ENCODE measurements at regions not wholly inside any gene's neighbourhood (a gene's known extent, or its start where the extent isn't known, plus 50 kb on each side); places are given as distances from the start of the nearest gene placed in this dataset.
"Not testable (repeated sequence)": the region's sequence is repeated elsewhere in the genome, so short reads cannot be mapped to it uniquely, and the experiment has no call there.

DNA sequence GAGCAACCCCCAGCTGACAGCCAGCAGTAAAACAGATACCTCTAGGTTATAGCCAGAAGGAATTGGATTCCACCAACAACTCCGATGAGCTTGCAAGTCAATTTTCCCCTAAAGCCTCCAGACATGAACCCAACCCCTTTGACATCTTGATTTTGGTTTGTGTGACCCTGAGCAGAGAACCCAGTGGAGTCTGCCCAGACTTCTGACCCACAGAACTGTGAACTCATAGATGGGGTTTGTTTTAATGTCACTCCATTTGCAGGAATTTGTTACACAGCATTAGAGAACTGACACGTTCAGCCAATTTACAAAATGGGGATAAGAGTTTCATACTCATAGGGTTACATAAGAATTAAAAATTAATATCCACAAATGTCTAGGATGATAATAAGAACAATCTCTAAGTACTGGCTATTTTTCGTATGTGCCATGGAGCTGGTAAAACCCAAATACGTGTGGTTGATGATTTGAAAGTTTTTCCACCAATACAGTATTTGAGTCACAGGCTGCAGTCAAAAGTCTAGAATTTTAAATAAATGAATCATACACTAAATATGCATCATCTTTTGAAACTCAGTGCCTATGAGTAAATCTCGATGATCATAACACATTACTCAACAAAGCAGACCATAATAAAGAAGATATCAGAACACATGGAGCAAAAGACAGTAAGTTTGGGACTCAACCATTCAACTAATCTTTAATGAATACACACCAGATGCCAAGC, 380.0 kb downstream of the ANAPC1 start:
- not testable (repeated sequence) for DNase-seq (ENCODE audit: low spot score)

DNA sequence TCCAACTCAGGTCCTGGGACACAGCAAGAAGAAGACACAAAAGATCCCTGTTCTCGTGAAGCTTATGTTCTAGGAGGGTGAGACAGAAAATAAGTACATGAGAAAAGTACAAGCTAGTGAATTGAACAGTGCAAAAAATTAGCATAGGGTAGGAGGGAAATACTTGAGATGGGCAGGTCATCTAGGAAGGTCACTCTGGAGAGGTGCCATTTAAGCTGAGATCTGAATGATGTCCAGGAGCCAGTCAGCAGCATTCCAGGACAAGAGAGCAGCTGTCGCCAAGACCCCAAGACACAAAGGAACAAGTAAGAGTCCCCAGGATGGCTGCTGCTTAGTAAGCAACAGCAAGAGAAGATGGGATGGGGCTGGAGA, 379.4 kb downstream of the ANAPC1 start:
- DNase-seq (ENCODE audit: low spot score), result not testable (repeated sequence)

DNA sequence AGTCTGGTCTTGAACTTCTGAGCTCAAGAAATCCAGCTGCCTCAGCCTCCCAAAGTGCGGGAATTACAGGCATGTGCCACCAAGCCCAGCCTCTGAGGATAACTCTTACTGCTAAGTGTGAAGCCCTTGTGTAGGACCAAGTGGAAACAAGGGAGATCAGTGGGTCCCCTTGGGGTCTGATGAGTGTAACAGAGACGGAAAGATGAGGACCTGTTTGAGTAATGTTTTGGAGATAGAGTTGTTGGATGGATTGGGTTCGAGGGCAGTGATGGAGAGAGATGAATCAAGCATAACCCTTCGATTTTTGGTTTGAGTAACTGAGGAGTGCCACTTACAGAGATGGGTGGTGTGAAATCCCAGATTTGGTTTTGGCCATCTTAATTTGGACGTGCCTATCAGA, 378.7 kb downstream of the ANAPC1 start:
- DNase-seq (ENCODE audit: low spot score), result not testable (repeated sequence)

DNA sequence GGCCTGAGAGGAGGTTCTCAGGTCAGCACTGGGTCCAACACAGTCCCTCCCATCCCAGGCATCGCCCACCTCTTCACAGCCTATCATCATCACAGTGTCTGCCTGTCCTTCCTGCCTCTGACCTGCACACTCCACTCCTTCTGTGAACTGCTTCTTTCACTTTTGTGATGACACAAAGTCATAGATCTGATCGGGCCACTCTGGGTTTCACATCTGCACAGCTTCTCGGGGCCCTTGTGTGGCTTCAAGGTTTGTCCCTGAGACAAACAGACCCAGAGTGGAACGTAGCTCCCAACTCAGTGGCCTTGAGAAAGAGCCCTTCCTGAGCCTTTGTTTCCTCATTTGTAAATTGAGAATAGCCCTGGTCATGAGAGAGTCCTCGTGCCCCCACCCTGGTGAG, 377.1 kb downstream of the ANAPC1 start:
- DNase-seq (ENCODE audit: low spot score), result not testable (repeated sequence)

GRCh38 chr2:111509225-111509869, 374.6 kb downstream of the ANAPC1 start:
- DNase-seq (ENCODE audit: low spot score), result not testable (repeated sequence)

DNA sequence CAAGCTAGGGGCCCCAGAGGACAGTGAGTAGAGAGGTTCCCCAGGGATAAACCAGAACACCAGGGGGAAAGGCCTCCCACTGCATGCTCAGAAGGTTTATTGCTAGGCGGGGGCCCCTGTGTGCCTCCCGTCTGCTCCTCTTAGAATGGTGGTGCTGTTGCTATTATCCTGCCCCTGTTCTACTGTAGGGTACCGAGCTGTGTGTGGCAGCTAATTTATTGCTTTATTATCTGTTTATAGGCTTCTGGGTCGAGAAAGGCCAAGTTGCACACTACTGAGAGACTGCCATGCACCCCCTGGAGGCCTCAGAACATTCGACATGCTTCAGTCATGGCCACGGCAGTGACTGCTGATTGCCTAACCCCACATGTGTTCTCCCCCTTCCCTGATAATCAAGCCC, 373.6 kb downstream of the ANAPC1 start:
- not testable (repeated sequence) for DNase-seq (ENCODE audit: low spot score)

DNA sequence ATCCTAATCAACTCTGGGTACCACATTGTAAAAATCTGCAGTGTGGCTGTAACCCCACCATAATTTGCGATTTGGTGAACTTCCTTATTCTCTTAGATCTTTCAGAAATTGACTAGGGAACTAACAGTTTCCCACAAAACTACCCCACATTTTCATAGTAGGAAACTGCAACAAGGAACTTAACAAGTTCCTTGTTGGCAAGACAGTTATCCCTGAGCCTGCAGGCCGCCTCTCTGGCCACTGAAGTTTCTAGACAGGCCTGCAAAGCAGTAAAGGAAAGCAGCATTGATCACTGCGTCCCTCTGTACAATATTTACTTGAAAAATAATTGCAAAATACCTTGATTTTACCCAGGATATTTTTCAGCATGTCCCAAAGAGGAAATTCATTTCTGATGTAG, 372.9 kb downstream of the ANAPC1 start:
- DNase-seq (ENCODE audit: low spot score), result not testable (repeated sequence)

DNA sequence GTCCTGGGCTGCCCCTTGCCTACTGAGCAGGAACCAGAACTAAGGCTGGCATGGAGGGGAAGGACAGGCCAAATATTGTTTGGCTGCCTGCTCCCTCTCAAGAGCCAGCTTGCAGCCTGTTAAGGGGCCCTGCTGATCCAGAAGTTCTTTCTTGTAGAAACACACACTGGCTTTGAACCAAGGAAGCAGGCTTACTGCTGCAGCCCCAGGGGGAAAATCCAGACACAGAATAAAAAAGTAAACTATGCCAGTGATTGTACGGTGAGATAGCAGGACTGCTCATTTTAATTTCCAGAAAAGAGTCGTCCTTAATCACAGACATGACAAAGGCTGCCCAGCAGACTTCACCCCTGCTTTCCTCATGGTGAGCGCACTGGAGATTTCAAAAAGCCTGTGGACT, 371.6 kb downstream of the ANAPC1 start:
- DNase-seq (ENCODE audit: low spot score), result not testable (repeated sequence)

DNA sequence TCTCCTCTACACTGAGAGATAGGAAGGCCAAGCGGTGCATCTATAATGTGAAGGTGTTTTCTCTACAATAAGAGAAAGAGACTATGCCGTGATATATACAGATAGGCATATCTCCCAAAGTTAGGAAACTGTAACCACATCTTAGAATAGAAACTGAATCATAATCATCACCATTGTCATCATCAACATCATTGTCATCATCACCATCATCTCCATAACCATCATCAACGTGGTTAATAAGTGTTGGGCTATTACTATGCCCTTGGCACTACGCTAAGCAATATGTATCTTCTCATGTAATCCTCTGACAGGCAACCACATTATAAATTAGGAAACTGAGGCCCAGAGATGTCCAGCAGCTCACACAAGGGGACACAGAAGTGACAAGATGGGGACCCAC, 369.9 kb downstream of the ANAPC1 start:
- not testable (repeated sequence) for DNase-seq (ENCODE audit: low spot score)

DNA sequence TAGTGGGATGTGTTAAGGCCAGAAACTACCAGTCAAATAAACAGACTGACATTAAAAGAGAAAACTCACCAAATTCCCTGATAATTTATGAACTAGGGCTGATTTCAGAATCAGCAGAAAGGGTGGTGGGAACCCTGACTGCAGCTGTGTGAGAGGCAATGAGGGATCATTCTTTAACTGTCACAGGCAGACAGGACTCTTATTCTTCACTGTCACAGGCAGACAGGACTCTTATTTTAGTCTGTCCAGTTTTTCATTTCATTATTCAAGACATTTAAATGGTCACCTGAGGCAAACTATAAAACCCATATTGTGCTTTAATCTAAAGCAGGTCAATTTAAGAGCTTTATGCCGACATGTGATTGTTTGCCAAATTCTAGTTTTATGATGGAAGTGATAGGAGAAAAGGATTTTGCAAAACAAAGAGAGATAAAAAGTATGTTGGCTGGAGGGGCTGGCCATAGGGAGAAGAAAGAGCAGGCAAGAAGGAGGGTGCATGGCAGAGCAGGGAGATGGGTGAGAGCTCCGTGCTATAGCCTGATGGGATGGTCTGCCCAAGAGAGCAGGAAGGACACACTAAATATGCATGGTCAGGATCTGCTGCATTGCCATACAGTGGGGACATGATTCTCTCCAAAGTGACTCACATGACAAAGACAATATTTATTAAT, 366.8 kb downstream of the ANAPC1 start:
- DNase-seq (ENCODE audit: low spot score), result not testable (repeated sequence)

GRCh38 chr2:111517721-111518053, 366.3 kb downstream of the ANAPC1 start:
- not testable (repeated sequence) for DNase-seq (ENCODE audit: low spot score)

GRCh38 chr2:111519071-111519470, 364.9 kb downstream of the ANAPC1 start:
- DNase-seq (ENCODE audit: low spot score), result no peak

GRCh38 chr2:111522231-111522768, 361.7 kb downstream of the ANAPC1 start:
- DNase-seq (ENCODE audit: low spot score), result no peak

- DNase-seq (ENCODE audit: low spot score), result peak; percentile 3
Measured at GRCh38 chr2:111523009-111523408, 361.0 kb downstream of the ANAPC1 start.

DNA sequence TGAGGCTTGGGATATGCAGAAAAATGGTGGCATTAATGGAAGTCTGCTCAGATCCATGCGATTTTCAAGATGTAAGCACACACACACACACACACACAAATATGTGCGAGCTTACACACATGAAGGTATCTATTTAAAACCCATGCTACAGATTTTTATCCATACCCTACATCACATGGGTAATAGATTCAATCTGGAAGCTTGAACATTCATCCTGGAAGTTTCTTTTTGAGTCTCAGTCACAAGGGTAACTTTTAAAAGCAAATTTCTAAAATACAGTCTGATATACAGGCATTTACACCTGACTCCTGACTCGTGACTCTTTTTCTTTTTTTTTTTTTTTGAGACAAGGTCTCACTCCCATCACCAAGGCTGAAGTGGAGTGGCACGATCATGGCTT, 359.0 kb downstream of the ANAPC1 start:
- not testable (repeated sequence) for DNase-seq (ENCODE audit: low spot score)

- DNase-seq (ENCODE audit: low spot score), result not testable (repeated sequence)
Measured at GRCh38 chr2:111526041-111526639, 357.9 kb downstream of the ANAPC1 start.

DNA sequence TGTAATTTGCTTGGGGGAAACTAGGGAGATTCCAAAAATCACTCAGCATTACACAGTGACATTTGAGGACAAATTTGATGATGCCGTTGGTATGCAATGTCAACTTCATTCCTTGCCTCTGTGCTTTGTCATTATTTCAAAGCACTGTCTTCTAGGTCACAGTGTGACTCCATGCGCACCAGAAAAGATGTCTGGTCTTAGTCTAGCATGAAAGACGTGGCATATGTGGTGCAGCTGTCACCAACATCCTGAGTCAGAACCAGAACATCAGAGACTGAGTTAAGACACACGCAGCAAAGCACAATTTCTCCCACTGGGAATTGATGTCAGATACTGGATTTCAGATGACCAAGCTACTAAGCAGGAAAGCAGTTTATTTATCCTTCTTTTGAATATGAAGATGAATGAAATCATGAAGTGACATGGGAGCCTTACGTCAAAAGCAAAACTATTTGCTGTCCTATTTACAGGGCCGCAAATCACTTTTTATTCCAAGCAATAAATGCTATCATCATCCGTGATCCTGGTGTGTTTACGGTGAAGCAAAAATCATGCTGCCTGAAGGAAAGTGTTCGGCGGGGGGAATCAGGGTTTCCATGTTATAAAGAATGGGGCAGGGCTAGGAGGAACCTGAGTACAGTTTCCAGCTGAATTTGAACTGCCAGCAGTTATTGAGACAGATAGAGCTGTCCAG, 356.1 kb downstream of the ANAPC1 start:
- DNase-seq (ENCODE audit: low spot score), result not testable (repeated sequence)

GRCh38 chr2:111529022-111529421, 355.0 kb downstream of the ANAPC1 start:
- DNase-seq (ENCODE audit: low spot score), result not testable (repeated sequence)

GRCh38 chr2:111530239-111530965, 353.6 kb downstream of the ANAPC1 start:
- DNase-seq (ENCODE audit: low spot score), result not testable (repeated sequence)

DNA sequence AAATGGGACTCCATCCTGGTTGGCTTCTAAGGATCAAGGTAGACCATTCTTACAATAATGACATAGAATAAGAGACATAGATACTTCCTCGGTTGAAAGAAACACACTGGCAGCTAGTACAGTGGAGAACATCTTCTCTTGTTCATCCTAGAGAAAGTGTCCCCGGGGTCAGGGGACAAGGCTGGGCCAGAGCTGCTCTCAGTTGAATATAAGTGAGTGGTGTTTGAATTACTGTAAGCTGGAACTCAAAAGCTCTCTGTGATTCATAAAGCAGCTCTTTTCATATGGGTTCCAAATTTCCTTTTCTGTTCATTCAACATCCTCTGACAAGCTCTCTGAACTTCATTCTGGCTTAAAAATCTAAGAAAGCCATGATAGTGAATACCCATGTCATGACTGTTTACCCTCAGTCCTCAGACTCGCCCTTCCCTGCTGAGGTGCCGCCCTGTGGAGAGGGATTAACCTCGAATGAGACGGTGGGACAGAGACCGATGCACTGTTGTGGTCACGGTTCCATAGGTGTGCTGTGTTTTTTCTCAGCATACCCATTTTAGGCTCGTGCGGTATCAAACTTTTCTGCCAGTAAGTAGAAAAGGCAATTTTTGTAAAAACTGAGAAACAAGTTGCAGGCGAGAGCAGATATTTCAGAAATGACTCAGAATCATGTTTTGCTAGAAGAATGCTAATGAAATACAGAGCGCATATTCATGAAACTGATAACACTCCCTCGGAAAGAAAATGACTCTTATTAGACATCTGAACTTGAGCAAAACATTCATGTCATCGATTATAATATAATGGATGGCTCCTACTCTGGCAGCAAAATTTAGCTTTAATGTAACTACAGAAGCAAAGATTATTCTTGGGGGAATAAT, 351.1 kb downstream of the ANAPC1 start:
- peak; percentile 7 for DNase-seq (ENCODE audit: low spot score)
